Thyroid gland (tissue), 4 donors: ENCODE measurements at regions not wholly inside any gene's neighbourhood (a gene's known extent, or its start where the extent isn't known, plus 50 kb on each side); places are given as distances from the start of the nearest gene placed in this dataset.

Experiments used
- CTCF ChIP-seq, 6 experiments: fragments of 200-600 bp in 3 of 6; fragments of 450-650 bp in 3 of 6; sonication (generic) in 3 of 6; IDR thresholded peaks; one replicate each; pipeline ENCODE4 v1.5.1; 2016 to 2019; ENCODE audit warnings: antibody characterized with exemption in 6 of 6, mild to moderate bottlenecking in 2 of 6, inconsistent platforms in 1 of 6, moderate library complexity in 1 of 6
- POLR2A ChIP-seq, 2 donors: fragments of 450-650 bp; IDR thresholded peaks; one replicate each; pipeline ENCODE4 v1.6.1; 2017; ENCODE audit warnings: antibody characterized with exemption in 2 of 2, mild to moderate bottlenecking in 2 of 2, moderate library complexity in 1 of 2

DNA sequence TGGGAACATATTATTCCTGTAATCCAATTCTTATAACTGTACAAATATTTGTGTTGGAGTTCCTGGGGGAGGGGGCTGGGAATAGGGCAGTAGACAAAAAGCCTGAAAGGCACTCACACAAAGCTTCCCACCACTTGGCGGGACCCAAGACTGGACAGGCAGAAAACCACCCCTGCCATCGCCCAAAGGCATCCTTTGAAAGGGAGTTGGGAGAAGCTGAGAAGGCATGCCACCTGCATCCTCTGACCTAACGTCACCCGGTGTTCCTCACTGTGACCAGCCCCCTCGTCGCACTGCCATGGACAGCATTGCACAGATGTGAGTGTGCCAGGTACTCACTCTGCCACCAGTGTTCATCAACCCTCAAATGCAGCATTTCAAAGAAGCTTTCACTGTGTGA is 80.6 kb upstream of the SMIM23 start:
- no peak for TF ChIP-seq POLR2A (IDR thresholded peaks at IDR 0.05)
- TF ChIP-seq CTCF (IDR thresholded peaks at IDR 0.05): no peak
